HEK293 (cell line): ENCODE measurements at regions not wholly inside any gene's neighbourhood (a gene's known extent, or its start where the extent isn't known, plus 50 kb on each side); places are given as distances from the start of the nearest gene placed in this dataset.

Experiments used
- ZBTB48 ChIP-seq: fragments of 450-650 bp; formaldehyde crosslinking; IDR thresholded peaks from 2 replicates; pipeline ENCODE4 v1.5.1; 2016; ENCODE audit warnings: missing biosample characterization, missing genetic modification characterization
- ZBTB8A ChIP-seq: fragments of 450-650 bp; formaldehyde crosslinking; IDR thresholded peaks from 2 replicates; pipeline ENCODE4 v1.5.1; 2016; ENCODE audit warnings: missing biosample characterization, missing genetic modification characterization
- TF ChIP-seq, protein P1 (sequence below): fragments of 450-650 bp; formaldehyde crosslinking; IDR thresholded peaks from 2 replicates; pipeline ENCODE4 v1.5.1; 2016; ENCODE audit warnings: missing biosample characterization, missing genetic modification characterization
- TF ChIP-seq, protein P2 (sequence below): fragments of 450-650 bp; formaldehyde crosslinking; IDR thresholded peaks from 2 replicates; pipeline ENCODE4 v1.5.1; 2016; ENCODE audit warnings: missing biosample characterization, missing genetic modification characterization

DNA sequence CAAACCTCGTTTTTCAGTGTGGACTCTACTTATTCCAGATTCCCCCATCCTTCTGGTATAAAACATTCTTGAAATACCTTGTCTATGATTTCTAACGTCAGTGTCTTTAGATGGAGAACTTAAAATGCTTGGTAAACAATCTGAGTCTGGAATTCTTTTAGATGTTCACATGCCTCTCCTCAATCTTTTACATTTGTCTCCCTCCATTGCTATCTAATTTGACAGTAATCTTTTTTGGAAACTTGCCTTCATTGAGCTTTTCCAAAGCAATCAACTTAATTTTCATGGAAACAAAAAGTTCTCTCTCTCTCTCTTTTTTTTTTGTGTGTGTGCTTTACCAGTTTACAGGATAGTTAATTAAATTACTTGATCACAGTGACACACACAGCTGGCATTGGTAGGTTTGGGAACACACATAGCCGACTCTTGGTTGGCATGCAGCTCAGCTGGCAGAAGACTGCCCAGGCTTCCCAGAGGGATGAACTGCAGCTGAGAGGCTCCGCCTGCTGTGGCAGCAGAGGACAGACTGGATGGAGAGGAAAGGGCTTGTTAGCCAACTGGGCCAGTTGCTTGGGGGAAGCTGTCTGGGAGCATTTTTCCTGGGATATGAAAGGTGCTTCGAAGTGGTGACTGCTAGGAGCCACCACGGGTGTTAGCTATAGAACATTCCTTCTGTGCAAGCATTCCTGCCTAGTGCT, 271.3 kb downstream of the ZSWIM6 start:
- TF ChIP-seq ZBTB48 (tag by site-specific recombination) (no peak), ZBTB8A (no peak)
- TF ChIP-seq, protein P1, sequence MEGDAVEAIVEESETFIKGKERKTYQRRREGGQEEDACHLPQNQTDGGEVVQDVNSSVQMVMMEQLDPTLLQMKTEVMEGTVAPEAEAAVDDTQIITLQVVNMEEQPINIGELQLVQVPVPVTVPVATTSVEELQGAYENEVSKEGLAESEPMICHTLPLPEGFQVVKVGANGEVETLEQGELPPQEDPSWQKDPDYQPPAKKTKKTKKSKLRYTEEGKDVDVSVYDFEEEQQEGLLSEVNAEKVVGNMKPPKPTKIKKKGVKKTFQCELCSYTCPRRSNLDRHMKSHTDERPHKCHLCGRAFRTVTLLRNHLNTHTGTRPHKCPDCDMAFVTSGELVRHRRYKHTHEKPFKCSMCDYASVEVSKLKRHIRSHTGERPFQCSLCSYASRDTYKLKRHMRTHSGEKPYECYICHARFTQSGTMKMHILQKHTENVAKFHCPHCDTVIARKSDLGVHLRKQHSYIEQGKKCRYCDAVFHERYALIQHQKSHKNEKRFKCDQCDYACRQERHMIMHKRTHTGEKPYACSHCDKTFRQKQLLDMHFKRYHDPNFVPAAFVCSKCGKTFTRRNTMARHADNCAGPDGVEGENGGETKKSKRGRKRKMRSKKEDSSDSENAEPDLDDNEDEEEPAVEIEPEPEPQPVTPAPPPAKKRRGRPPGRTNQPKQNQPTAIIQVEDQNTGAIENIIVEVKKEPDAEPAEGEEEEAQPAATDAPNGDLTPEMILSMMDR = no peak
- TF ChIP-seq, protein P2, sequence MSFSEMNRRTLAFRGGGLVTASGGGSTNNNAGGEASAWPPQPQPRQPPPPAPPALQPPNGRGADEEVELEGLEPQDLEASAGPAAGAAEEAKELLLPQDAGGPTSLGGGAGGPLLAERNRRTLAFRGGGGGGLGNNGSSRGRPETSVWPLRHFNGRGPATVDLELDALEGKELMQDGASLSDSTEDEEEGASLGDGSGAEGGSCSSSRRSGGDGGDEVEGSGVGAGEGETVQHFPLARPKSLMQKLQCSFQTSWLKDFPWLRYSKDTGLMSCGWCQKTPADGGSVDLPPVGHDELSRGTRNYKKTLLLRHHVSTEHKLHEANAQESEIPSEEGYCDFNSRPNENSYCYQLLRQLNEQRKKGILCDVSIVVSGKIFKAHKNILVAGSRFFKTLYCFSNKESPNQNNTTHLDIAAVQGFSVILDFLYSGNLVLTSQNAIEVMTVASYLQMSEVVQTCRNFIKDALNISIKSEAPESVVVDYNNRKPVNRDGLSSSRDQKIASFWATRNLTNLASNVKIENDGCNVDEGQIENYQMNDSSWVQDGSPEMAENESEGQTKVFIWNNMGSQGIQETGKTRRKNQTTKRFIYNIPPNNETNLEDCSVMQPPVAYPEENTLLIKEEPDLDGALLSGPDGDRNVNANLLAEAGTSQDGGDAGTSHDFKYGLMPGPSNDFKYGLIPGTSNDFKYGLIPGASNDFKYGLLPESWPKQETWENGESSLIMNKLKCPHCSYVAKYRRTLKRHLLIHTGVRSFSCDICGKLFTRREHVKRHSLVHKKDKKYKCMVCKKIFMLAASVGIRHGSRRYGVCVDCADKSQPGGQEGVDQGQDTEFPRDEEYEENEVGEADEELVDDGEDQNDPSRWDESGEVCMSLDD (tag by site-specific recombination) = no peak
